Neutrophil (primary cell): ENCODE measurements at regions not wholly inside any gene's neighbourhood (a gene's known extent, or its start where the extent isn't known, plus 50 kb on each side); places are given as distances from the start of the nearest gene placed in this dataset.
"Not testable (repeated sequence)": the region's sequence is repeated elsewhere in the genome, so short reads cannot be mapped to it uniquely, and the experiment has no call there.

ENCODE experiments used
- H3K27ac ChIP-seq: fragments of 200-600 bp; sonication (generic); 2 replicates; pipeline ENCODE4 v1.5.1; 2016; ENCODE audit warnings: mild to moderate bottlenecking, moderate library complexity
- H3K27me3 ChIP-seq: fragments of 200-600 bp; sonication (generic); 2 replicates; pipeline ENCODE4 v1.6.0; 2016; ENCODE audit warnings: mild to moderate bottlenecking
- H3K36me3 ChIP-seq: fragments of 200-600 bp; sonication (generic); 2 replicates; pipeline ENCODE4 v1.5.1; 2017
- H3K4me1 ChIP-seq, 2 experiments: fragments of 200-600 bp in 1 of 2; sonication (generic) in 1 of 2; 1 replicate in 1 of 2; 2 replicates in 1 of 2; pipeline versions ENCODE4 v1.5.1 to v1.6.1; 2013 to 2016; ENCODE audit warnings: low read depth in 1 of 2, low read length in 1 of 2, mild to moderate bottlenecking in 1 of 2, moderate library complexity in 1 of 2; ENCODE audit not compliant: control insufficient read depth in 1 of 2, insufficient read depth in 1 of 2
- H3K4me3 ChIP-seq, 2 experiments: fragments of 200-600 bp in 1 of 2; sonication (generic) in 1 of 2; 1 replicate in 1 of 2; 2 replicates in 1 of 2; pipeline ENCODE4 v1.5.1; 2013 to 2016; ENCODE audit warnings: low read depth in 1 of 2, low read length in 1 of 2, mild to moderate bottlenecking in 1 of 2, moderate library complexity in 1 of 2
- H3K9me3 ChIP-seq: fragments of 200-600 bp; sonication (generic); 2 replicates; pipeline ENCODE4 v1.5.1; 2016
- TF ChIP-seq, protein P1 (sequence below): fragments of 200-600 bp; sonication (generic); IDR thresholded peaks from 2 replicates; pipeline ENCODE4 v1.5.1; 2016; ENCODE audit warnings: antibody characterized with exemption

DNA sequence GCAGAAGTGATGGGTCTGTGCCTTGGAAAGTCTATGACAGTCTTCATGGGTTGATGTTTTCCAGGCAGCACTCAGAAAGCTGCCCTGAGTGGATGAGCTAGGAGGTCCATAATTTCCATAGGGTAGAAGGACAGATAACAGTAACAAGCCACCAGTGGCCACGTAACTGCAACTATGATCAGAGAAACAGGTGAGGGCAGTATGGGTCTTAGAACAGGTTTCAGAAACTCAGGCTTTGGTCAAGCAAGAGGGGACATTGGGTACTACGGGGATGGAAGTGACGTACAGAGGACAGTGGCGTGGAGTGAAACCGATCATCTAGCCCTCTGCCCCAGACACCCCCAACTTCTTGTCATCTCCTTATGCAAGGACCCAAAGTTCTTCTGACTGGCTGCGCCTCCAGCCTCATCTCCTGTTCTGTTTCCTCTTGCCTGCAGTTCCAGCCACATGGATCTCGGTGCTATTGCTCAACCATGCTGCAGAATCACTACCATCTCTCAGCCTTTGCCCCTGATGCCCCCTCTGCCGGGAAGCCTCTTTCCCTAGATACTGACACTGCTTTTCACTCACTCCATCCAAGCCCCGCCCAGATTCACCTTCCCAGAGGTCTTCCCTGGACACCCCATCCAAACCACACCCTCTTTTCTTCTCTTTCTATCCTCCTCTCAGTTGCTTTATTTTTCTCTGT, 123.4 kb downstream of the MFAP3L start:
- Histone ChIP-seq H3K27ac (no peak overlapping the region), H3K4me3 (no peak overlapping the region), H3K4me1 (peaks cover 4 to 8% of the 10 kb centered on the region in 2 experiments), H3K36me3 (no peaks in the 10 kb centered on the region), H3K9me3 (no peaks in the 10 kb centered on the region), H3K27me3 (peaks cover 31% of the 10 kb centered on the region)
- TF ChIP-seq, protein P1, sequence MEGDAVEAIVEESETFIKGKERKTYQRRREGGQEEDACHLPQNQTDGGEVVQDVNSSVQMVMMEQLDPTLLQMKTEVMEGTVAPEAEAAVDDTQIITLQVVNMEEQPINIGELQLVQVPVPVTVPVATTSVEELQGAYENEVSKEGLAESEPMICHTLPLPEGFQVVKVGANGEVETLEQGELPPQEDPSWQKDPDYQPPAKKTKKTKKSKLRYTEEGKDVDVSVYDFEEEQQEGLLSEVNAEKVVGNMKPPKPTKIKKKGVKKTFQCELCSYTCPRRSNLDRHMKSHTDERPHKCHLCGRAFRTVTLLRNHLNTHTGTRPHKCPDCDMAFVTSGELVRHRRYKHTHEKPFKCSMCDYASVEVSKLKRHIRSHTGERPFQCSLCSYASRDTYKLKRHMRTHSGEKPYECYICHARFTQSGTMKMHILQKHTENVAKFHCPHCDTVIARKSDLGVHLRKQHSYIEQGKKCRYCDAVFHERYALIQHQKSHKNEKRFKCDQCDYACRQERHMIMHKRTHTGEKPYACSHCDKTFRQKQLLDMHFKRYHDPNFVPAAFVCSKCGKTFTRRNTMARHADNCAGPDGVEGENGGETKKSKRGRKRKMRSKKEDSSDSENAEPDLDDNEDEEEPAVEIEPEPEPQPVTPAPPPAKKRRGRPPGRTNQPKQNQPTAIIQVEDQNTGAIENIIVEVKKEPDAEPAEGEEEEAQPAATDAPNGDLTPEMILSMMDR: no peak

DNA sequence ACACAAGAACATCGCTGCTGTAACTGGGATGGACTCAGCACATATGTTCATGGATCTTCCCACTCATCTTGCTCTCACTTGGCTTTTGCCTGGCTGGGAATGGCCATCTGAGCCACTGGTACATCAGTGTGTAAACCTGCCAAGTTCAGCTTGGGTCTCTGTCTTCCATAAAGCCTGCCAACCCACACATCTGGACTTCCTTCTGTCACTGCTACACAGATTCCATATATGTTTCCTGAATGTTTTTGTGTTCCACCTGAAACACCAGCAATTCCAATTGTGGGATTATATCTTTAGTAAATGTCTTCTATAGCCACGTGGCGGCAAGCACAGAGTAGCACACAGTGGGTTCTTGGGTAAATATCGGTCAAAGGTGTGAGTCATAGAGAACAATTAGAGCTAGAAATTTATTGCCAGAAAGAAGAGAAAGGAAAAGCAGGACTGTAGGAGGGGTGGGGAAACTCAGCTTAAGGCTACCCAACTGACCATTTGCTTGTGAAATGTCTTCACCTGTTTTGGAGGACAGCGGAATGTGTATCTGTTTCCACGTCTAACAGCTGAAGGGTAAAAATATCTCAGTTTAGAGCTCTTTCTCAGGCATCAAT, 125.9 kb downstream of the MFAP3L start:
- Histone ChIP-seq H3K27me3 (peaks cover 31% of the 10 kb centered on the region), H3K27ac (no peak overlapping the region), H3K4me1 (no peaks in the 10 kb centered on the region), H3K36me3 (no peaks in the 10 kb centered on the region), H3K9me3 (no peaks in the 10 kb centered on the region), H3K4me3 (no peak overlapping the region)
- TF ChIP-seq, protein P1: no peak

DNA sequence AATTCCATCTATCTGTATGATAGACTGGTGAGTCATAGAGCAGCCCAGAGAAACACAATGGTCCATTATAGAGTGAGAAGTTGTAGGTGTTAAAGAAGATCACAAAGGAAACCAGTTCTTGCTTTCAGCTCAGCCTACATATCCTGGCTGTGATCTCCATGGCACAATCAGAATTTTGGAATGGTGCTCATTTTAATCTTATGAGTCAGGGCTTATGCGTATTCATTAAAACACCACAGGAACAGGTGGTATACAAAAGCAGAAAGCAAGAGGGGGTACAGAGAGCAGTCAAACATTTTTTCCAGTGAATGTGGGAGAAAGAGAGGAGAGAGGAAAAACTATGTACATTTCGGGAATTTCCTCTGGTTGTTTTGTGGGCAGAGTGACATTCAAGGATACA, 126.9 kb downstream of the MFAP3L start:
- H3K4me1 ChIP-seq: no peaks in the 10 kb centered on the region
- H3K4me3 ChIP-seq: no peak overlapping the region
- H3K9me3 ChIP-seq: no peaks in the 10 kb centered on the region
- TF ChIP-seq, protein P1: no peak
- no peak overlapping the region for H3K27ac ChIP-seq
- peaks cover 22% of the 10 kb centered on the region for H3K27me3 ChIP-seq
- H3K36me3 ChIP-seq: no peaks in the 10 kb centered on the region

DNA sequence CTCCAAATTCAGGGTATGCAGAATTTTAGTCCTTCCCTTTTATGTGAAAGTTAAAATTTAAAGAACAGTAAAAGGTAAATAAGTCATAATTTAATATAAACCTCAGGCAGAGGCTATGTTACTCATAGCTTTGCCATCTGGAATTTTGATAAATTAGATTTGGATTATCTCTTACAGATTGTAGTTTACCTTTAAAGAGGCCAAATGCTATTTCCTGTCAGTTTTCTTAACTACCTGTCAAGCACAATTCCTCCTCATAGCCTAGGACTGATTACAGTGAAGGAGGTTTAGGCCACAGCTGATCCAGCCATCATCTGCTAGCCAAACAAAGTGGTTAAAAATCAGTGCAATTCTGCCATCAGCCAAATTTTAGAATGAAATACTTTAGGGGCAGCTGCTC, 128.1 kb downstream of the MFAP3L start:
- no peaks in the 10 kb centered on the region for H3K4me1 ChIP-seq
- peaks cover 10% of the 10 kb centered on the region for H3K27me3 ChIP-seq
- no peak overlapping the region for H3K4me3 ChIP-seq
- H3K9me3 ChIP-seq: no peaks in the 10 kb centered on the region
- no peaks in the 10 kb centered on the region for H3K36me3 ChIP-seq
- TF ChIP-seq, protein P1: no peak
- no peak overlapping the region for H3K27ac ChIP-seq

DNA sequence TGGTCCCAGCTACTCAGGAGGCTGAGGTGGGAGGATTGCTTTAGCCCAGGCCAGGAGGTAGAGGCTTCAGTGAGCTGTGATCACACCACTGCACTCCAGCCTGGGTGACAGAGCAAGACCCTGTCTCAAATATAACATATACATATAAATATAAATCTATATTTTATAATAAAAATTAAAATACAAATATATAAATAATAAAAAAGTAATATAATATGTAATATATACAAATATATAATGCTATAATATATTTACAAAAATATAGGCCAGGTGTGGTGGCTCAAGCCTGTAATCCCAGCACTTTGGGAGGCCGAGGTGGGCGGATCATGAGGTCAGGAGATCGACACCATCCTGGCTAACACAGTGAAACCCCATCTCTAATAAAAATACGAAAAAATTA, 131.4 kb downstream of the MFAP3L start:
- not testable (repeated sequence) for H3K36me3 ChIP-seq, H3K4me3 ChIP-seq, H3K9me3 ChIP-seq, H3K4me1 ChIP-seq, H3K27ac ChIP-seq, H3K27me3 ChIP-seq

DNA sequence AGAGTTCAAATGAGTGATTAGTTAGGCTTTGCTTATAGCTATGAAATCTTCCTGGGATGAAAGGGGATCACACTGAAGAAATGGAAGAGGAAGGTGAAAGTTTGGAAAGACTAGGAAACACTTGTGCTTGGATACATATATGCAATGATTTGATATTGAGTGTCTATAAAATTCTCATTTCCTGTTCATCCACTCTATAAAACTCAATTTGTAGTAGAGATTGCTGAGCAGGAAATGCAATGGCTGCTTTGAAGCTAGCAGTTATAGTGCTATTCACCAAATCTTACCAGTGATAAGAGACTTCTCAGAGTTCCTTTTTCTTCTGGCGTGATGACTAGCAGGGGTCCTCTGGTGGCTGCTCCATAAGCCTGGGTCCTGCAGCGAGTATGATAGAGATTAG, 128.1 kb upstream of the HPF1 start:
- no peaks in the 10 kb centered on the region for H3K36me3 ChIP-seq

More for the DNA sequence above, 128.1 kb upstream of the HPF1 start:
- H3K4me1 ChIP-seq: no peaks in the 10 kb centered on the region
- H3K27ac ChIP-seq: no peak overlapping the region
- H3K27me3 ChIP-seq: no peaks in the 10 kb centered on the region
- no peak overlapping the region for H3K4me3 ChIP-seq
- H3K9me3 ChIP-seq: no peaks in the 10 kb centered on the region
- TF ChIP-seq, protein P1: no peak
